Osteocyte (in vitro differentiated cells): ENCODE measurements at regions not wholly inside any gene's neighbourhood (a gene's known extent, or its start where the extent isn't known, plus 50 kb on each side); places are given as distances from the start of the nearest gene placed in this dataset.

Experiments
- DNase-seq: peaks from one replicate; pipeline ENCODE4 v3.0.0; 2021; ENCODE audit warnings: mixed read lengths; ENCODE audit not compliant: unreplicated experiment; ENCODE audit errors: extremely low spot score
- H3K27ac Mint-ChIP-seq: one replicate; pipeline ENCODE4 v1.8.0; 2021; ENCODE audit warnings: mild to moderate bottlenecking, mixed read lengths; ENCODE audit not compliant: unreplicated experiment
- H3K27me3 Mint-ChIP-seq: one replicate; pipeline ENCODE4 v1.8.0; 2021; ENCODE audit warnings: mixed read lengths; ENCODE audit not compliant: unreplicated experiment
- H3K36me3 Mint-ChIP-seq: one replicate; pipeline ENCODE4 v1.8.0; 2021; ENCODE audit warnings: mixed read lengths; ENCODE audit not compliant: unreplicated experiment
- H3K4me1 Mint-ChIP-seq: one replicate; pipeline ENCODE4 v1.8.0; 2021; ENCODE audit warnings: mixed read lengths; ENCODE audit not compliant: unreplicated experiment
- H3K4me3 Mint-ChIP-seq: one replicate; pipeline ENCODE4 v1.8.0; 2021; ENCODE audit warnings: mild to moderate bottlenecking, moderate library complexity, mixed read lengths; ENCODE audit not compliant: unreplicated experiment
- H3K9me3 Mint-ChIP-seq: one replicate; pipeline ENCODE4 v1.8.0; 2021; ENCODE audit warnings: mixed read lengths; ENCODE audit not compliant: unreplicated experiment
- CTCF ChIP-seq: fragments of 200-600 bp; sonication (generic); IDR thresholded peaks from 2 replicates; pipeline ENCODE4 v1.5.0; 2021; ENCODE audit warnings: antibody characterized with exemption, mild to moderate bottlenecking, moderate library complexity

GRCh38 chr16:85495823-85496538 is 117.1 kb upstream of the GSE1 start:
- H3K27ac Mint-ChIP-seq = no peak overlapping the region
- H3K9me3 Mint-ChIP-seq = no peaks in the 10 kb centered on the region
- DNase-seq = no peak
- H3K36me3 Mint-ChIP-seq = no peaks in the 10 kb centered on the region
- H3K4me3 Mint-ChIP-seq = no peak overlapping the region
- no peaks in the 10 kb centered on the region for H3K4me1 Mint-ChIP-seq
- no peaks in the 10 kb centered on the region for H3K27me3 Mint-ChIP-seq
- TF ChIP-seq CTCF = no peak

- DNase-seq = no peak
- no peaks in the 10 kb centered on the region for H3K27me3 Mint-ChIP-seq
- peaks cover 3% of the 10 kb centered on the region for H3K4me1 Mint-ChIP-seq
- no peak overlapping the region for H3K4me3 Mint-ChIP-seq
- H3K36me3 Mint-ChIP-seq = no peaks in the 10 kb centered on the region
- TF ChIP-seq CTCF = no peak
- H3K9me3 Mint-ChIP-seq = no peaks in the 10 kb centered on the region
- H3K27ac Mint-ChIP-seq = no peak overlapping the region
These were observed 115.4 kb upstream of the GSE1 start for GRCh38 chr16:85497622-85498314.

GRCh38 chr16:85498607-85499006 is 114.5 kb upstream of the GSE1 start:
- Mint-ChIP-seq H3K4me3 (no peak overlapping the region), H3K27ac (no peak overlapping the region), H3K9me3 (no peaks in the 10 kb centered on the region), H3K4me1 (peaks cover 3% of the 10 kb centered on the region), H3K36me3 (no peaks in the 10 kb centered on the region), H3K27me3 (no peaks in the 10 kb centered on the region)
- no peak for DNase-seq
- TF ChIP-seq CTCF = no peak

GRCh38 chr16:85500220-85500619 is 112.9 kb upstream of the GSE1 start:
- Mint-ChIP-seq H3K27me3 (no peaks in the 10 kb centered on the region), H3K9me3 (no peaks in the 10 kb centered on the region), H3K36me3 (no peaks in the 10 kb centered on the region), H3K4me1 (peaks cover 3% of the 10 kb centered on the region), H3K4me3 (no peak overlapping the region), H3K27ac (no peak overlapping the region)
- TF ChIP-seq CTCF = no peak
- DNase-seq = no peak

GRCh38 chr16:85501900-85502299 is 111.2 kb upstream of the GSE1 start:
- Mint-ChIP-seq H3K27me3 (no peaks in the 10 kb centered on the region), H3K9me3 (no peaks in the 10 kb centered on the region), H3K4me1 (peaks cover 3% of the 10 kb centered on the region), H3K36me3 (no peaks in the 10 kb centered on the region), H3K4me3 (no peak overlapping the region), H3K27ac (no peak overlapping the region)
- no peak for TF ChIP-seq CTCF
- no peak for DNase-seq
